Uterus (tissue), 3 donors: ENCODE measurements at regions not wholly inside any gene's neighbourhood (a gene's known extent, or its start where the extent isn't known, plus 50 kb on each side); places are given as distances from the start of the nearest gene placed in this dataset.
A peak's percentile ranks its signal among the peaks of the same experiment; 100 is the strongest.

ENCODE experiments used
- DNase-seq, 2 donors: peaks; one replicate each; pipeline ENCODE4 v3.0.0-alpha.2; 2019 to 2020
- H3K27ac ChIP-seq, 2 donors: fragments of 200-600 bp; sonication (generic); 1 replicate in 1 of 2; 2 replicates in 1 of 2; pipeline ENCODE4 v1.5.1; 2016 to 2018
- H3K27me3 ChIP-seq, 2 donors: fragments of 200-600 bp; sonication (generic); one replicate each; pipeline ENCODE4 v1.5.1; 2018 to 2019; ENCODE audit warnings: control low read depth in 1 of 2
- H3K36me3 ChIP-seq, 2 donors: fragments of 200-600 bp; sonication (generic); one replicate each; pipeline ENCODE4 v1.5.1; 2019; ENCODE audit warnings: control low read depth in 1 of 2
- H3K4me1 ChIP-seq, 2 donors: fragments of 200-600 bp; sonication (generic); one replicate each; pipeline ENCODE4 v1.5.1; 2018 to 2019; ENCODE audit warnings: control low read depth in 1 of 2
- H3K4me3 ChIP-seq, 2 donors: fragments of 200-600 bp; sonication (generic); 1 replicate in 1 of 2; 2 replicates in 1 of 2; pipeline ENCODE4 v1.5.1; 2018 to 2019; ENCODE audit warnings: mild to moderate bottlenecking in 1 of 2
- H3K9me3 ChIP-seq, 2 donors: fragments of 200-600 bp; sonication (generic); one replicate each; pipeline ENCODE4 v1.5.1; 2019; ENCODE audit warnings: control low read depth in 1 of 2
- CTCF ChIP-seq, 4 experiments: fragments of 200-600 bp in 2 of 4; fragments of 450-650 bp in 2 of 4; sonication (generic) in 2 of 4; IDR thresholded peaks; one replicate each; pipeline ENCODE4 v1.5.1; 2016 to 2019; ENCODE audit warnings: antibody characterized with exemption in 4 of 4, mild to moderate bottlenecking in 2 of 4, moderate library complexity in 1 of 4
- POLR2A ChIP-seq, 2 donors: fragments of 450-650 bp; IDR thresholded peaks; one replicate each; pipeline ENCODE4 v1.6.1; 2016; ENCODE audit warnings: antibody characterized with exemption in 2 of 2, mild to moderate bottlenecking in 1 of 2, moderate library complexity in 1 of 2
- intact Hi-C: fragments of 100-400 bp; cut with DNase I; formaldehyde crosslinking; loops from one replicate; pipeline ENCODE4 v1.15.1; 2023; ENCODE audit warnings: low total_unique reads
- donor health status: DM: yes; HTN: yes; CAD: no.

GRCh38 chr6:127641905-127642304 is 64.9 kb downstream of the C6orf58 start:
- no peak for DNase-seq
- Histone ChIP-seq H3K4me3 (no peak overlapping the region), H3K36me3 (no peaks in the 10 kb centered on the region), H3K9me3 (no peaks in the 10 kb centered on the region), H3K27me3 (no peaks in the 10 kb centered on the region), H3K4me1 (no peaks in the 10 kb centered on the region), H3K27ac (no peak overlapping the region)
- intact Hi-C loops = no loop called here
- peak in 3 of 4 experiments; percentile 7 to 19 (median 12) for TF ChIP-seq CTCF (IDR thresholded peaks at IDR 0.05)
- TF ChIP-seq POLR2A (IDR thresholded peaks at IDR 0.05) = no peak
